NCI-H460 (cell line): ENCODE measurements at regions not wholly inside any gene's neighbourhood (a gene's known extent, or its start where the extent isn't known, plus 50 kb on each side); places are given as distances from the start of the nearest gene placed in this dataset.
A peak's percentile ranks its signal among the peaks of the same experiment; 100 is the strongest.
"Not testable (repeated sequence)": the region's sequence is repeated elsewhere in the genome, so short reads cannot be mapped to it uniquely, and the experiment has no call there.

ENCODE experiments used
- DNase-seq: peaks from one replicate; pipeline ENCODE4 v3.0.0-alpha.2; 2016; ENCODE audit warnings: low read depth; ENCODE audit errors: extremely low read depth

- no peak for DNase-seq
These were observed 101.8 kb downstream of the NUFIP1 start for GRCh38 chr13:44887515-44887914.

DNA sequence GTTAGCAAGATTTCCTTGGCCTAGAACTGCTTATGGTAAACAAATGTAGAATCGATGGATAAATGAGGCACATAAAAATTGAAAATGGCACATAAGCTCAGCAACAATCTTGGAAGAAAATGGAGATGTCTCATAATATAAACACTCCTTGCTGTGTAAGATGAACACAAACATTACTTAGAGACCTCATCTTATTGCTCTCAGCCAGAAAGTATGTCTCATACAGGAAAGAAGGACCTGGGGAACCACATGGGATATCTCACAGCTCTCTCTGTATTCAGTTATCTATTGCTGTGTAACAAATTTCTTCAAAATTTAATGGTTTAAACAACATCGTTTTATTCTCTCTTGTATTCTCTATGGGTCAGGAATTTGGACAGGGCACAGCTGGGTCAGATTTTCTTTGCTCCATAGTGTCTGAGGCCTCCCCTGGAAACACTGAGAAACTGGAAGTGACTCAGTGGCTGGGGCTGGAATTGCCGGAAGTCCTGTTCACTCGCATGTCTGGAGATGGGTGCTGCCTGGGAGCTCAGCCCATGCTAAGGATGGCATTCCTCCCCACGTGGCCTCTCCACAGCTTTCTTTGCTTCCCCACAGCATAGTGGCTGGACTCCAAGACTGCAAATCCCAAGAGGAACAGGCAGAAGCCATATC, 105.1 kb downstream of the NUFIP1 start:
- DNase-seq, result no peak

GRCh38 chr13:44879452-44880058, 109.7 kb downstream of the NUFIP1 start:
- peak; percentile 25 for DNase-seq

- no peak for DNase-seq
These were observed 112.4 kb downstream of the NUFIP1 start for GRCh38 chr13:44876782-44877324.

GRCh38 chr13:44874886-44875630, 114.2 kb downstream of the NUFIP1 start:
- DNase-seq, result no peak

DNA sequence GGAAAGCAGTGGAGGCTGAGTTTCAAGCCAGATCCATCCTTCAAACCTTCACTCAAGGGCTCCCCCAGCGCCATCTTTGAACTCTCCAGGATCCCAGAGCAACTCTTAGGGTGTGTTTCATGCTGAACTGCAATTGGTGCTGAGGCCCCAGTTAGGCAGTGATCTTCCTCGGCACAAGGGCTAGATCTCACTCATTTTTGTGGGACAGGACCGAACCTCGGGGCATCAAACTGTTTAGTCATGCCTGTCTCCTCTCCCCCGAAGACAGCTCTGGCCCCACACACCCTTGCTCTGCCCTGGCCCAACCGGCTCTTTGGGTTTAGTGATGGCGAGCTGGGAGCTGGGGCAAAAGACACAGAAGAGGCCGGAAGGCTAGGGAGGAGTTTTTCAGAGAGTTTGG, 115.1 kb downstream of the NUFIP1 start:
- no peak for DNase-seq

DNA sequence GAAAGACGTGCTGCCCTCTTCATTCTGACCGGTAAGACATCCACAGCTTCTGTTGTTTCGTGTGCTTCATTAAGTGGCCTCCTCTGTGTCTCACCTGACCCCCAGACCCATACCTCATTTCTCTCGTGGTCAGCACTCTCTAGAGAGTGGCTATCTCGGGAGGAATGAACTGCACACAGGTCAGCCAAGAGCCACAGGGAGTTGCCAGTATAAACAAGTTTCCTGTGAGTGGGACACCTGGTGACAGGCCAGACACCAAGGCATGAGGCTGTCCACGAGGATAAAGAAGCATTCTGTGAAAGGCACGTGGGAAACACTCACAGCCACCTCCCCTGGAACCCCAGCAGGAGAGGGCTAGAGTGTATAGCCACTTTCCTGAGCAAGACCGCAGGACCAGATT, 115.8 kb downstream of the NUFIP1 start:
- no peak for DNase-seq

- no peak for DNase-seq
These were observed 116.5 kb downstream of the NUFIP1 start for GRCh38 chr13:44872751-44873150.

DNA sequence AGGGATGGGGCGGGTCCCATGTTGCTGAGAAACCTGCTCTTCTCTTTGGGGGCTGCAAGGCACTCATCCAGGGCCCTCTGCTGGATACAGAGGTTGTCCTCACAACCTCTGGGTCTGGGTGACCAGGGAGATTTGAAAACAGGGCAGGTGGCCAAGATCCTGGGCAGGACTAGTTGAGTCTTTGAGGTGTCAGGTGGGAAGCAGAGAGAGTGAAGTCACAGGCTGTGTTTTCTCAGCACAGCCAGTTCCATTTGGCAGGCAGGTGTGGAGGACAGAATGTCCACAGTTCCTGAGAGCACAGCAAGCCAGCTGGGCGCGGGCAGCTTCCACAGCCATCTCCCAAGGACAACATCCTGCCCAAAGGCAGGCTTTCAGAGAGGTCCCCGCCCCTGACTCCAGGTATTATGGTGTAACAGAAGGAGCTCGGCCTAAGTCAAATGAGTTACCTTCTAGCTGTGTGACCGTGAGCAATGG, 118.8 kb downstream of the NUFIP1 start:
- DNase-seq, result no peak

DNA sequence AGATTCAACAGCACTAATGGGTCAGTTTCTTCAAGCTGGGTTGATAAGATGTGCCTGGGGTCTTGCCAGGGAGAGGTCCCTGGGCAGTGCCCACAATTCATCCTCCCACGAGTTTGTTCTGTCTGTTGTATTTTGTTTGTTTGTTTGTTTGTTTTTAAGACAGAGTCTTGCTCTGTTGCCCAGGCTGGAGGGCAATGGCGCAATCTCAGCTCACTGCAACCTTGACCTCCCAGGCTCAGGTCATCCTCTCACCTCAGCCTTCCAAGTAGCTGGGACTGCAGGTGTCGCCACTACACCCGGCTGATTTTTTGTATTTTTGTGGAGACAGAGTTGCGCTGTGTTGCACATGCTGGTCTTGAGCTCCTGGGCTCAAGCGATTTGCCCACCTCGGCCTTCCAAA, 120.1 kb downstream of the NUFIP1 start:
- no peak for DNase-seq

GRCh38 chr13:44868397-44868796, 120.9 kb downstream of the NUFIP1 start:
- no peak for DNase-seq

DNA sequence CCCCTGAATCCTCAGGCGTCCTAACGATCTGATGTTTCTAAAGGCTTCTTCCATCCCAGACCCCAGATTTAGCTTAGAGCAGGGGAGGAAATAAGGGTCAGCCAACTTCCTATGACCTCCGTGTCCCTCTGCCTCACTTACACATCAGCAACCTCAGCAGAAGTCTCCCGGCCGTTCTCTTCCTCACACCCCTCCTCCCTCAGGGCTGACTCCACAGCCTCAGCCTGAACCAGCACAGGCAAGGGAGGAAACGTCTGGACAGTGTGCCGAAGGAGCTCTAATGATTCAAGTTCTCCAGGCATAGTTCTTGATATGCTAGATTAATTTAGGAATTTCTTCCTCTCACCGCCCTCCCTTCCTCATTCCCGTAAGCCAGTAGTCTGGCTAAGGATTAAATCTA, 121.4 kb downstream of the NUFIP1 start:
- no peak for DNase-seq

- DNase-seq, result no peak
These were observed 122.8 kb downstream of the NUFIP1 start for GRCh38 chr13:44866411-44866911.

DNA sequence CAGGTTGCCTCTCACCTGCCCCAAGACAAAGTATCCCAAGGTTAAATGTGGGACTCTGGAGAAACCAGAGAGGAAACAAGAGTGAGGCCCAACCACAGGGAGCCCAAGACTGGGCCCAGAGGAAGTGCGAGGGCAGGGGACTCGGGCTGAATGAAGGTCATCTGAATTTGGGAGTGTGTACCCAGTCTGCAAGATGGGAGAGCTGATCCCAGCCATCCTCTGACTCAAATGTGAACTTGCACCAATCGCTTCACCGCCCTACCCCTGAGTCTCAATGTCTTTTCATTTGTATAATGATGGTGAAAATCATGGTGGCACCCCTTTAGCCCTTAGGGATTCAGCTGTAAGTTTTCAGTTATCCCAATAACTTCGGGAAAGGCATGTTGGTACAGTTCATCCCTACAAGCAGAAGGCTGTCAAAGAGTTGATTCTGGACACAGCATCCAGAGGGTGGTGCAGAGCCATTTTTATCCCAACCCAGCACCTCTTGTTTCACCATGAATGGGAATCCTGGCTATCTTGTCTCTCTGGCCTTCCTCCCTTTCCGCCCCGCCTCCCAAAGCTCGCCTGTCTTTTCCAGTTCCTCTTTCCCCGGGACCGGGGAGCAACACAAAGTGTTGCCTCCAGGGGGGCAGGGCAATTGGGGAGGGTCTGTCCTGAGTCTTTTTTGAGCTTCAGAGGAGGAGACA, 123.4 kb downstream of the NUFIP1 start:
- DNase-seq, result no peak

- not testable (repeated sequence) for DNase-seq
These were observed 125.6 kb downstream of the NUFIP1 start for GRCh38 chr13:44863641-44864040.

GRCh38 chr13:44860454-44860853, 128.8 kb downstream of the NUFIP1 start:
- DNase-seq, result no peak

- no peak for DNase-seq
These were observed 131.5 kb downstream of the NUFIP1 start for GRCh38 chr13:44857736-44858135.

DNA sequence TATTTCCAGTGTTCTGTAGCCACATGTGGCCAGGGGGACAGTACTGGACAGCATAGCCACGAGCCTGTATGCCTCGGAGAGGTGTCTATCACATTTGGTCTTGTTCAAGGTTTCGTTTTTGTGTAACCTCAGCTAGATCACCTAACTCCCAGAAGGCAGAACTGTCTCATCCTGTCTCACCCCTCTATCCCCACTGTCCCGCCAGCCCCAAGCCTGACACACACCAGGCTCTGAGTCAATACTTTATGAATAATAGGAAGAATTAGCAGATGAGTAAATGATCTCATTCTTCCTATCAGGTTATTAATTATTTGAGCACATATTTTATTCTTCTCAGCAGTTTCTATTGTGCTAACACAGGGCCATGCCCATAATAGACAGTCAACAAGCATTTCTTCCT, 132.2 kb downstream of the NUFIP1 start:
- DNase-seq, result no peak

- DNase-seq, result no peak
These were observed 133.4 kb downstream of the NUFIP1 start for GRCh38 chr13:44855860-44856259.

DNA sequence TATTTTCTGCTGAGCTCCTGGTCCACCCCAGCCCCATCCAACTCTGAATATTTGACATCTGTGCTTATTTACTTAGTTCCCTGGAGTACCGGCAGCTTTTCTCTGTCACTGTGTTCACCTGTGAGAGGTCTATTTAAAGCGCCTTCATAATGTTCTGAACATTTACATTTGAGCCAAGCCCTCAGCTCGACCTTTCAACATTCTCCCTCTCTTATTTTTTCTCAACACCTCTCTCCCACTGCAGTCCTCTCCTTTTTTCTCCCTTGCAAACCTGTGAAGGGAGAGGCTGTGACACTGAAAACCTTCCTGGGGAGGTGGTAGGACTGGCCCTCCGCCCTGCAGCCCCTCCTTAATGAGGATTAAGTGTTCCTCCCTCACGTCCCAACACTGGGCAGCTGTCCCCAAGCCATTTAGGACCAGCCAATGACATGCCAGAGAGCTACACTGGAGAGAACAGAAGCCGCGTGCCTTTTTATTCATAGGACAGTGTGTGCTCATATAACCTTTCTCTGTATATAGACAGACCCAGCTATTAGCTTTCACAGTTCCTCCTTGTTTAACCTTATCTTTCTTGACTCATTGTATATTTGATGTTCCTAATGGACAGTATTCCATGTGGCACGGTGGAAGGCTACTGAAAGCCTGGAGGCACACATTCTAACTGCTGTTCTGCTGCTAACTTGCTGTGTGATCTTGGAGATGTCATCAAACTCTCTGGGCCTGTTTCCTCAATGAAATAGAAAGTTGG, 134.8 kb downstream of the NUFIP1 start:
- DNase-seq, result no peak
